Spinal cord (tissue), 9 donors: ENCODE measurements at regions not wholly inside any gene's neighbourhood (a gene's known extent, or its start where the extent isn't known, plus 50 kb on each side); places are given as distances from the start of the nearest gene placed in this dataset.
"Not testable (repeated sequence)": the region's sequence is repeated elsewhere in the genome, so short reads cannot be mapped to it uniquely, and the experiment has no call there.

ENCODE experiments used
- DNase-seq, 6 donors: peaks; one replicate each; pipeline versions ENCODE4 v3.0.0 to v3.0.0-alpha.2; 2013 to 2015; ENCODE audit warnings: low spot score in 6 of 6, low read depth in 4 of 6
- H3K27ac ChIP-seq: one replicate; pipeline ENCODE4 v1.5.1; 2013; ENCODE audit warnings: low read depth, low read length, control low read depth
- H3K27me3 ChIP-seq: one replicate; pipeline ENCODE4 v1.6.1; 2013; ENCODE audit warnings: low read length; ENCODE audit not compliant: control insufficient read depth, insufficient read depth
- H3K36me3 ChIP-seq: one replicate; pipeline ENCODE4 v1.6.1; 2013; ENCODE audit warnings: low read length; ENCODE audit not compliant: control insufficient read depth, insufficient read depth
- H3K4me1 ChIP-seq: one replicate; pipeline ENCODE4 v1.6.1; 2013; ENCODE audit warnings: low read length; ENCODE audit not compliant: control insufficient read depth, insufficient read depth
- H3K4me3 ChIP-seq: one replicate; pipeline ENCODE4 v1.5.1; 2013; ENCODE audit warnings: low read depth, low read length, control low read depth
- H3K9me3 ChIP-seq: one replicate; pipeline ENCODE4 v1.6.1; 2013; ENCODE audit warnings: low read length; ENCODE audit not compliant: control insufficient read depth, insufficient read depth
- WGBS: methylation state at CpG from one replicate; pipeline ENCODE4 v1.1.5; 2013; ENCODE audit warnings: missing lambda C conversion rate; ENCODE audit not compliant: insufficient coverage; 5-methylcytosine and 5-hydroxymethylcytosine counted together
- donor health status: healthy.

- not testable (repeated sequence) for H3K27me3 ChIP-seq, DNase-seq, H3K36me3 ChIP-seq, H3K4me1 ChIP-seq, H3K4me3 ChIP-seq, H3K9me3 ChIP-seq, H3K27ac ChIP-seq
- WGBS, result 80% methylated on average over 3 of the region's 4 CpGs
Observed at GRCh38 chr17:22091840-22092239, 399.5 kb downstream of the KCNJ18 start.

- WGBS, result no CpG with 5 or more reads among the region's 2 CpGs
- not testable (repeated sequence) for H3K36me3 ChIP-seq, DNase-seq, H3K27me3 ChIP-seq, H3K9me3 ChIP-seq, H3K4me1 ChIP-seq, H3K4me3 ChIP-seq, H3K27ac ChIP-seq
Observed at GRCh38 chr17:22095414-22095813, 403.1 kb downstream of the KCNJ18 start.

GRCh38 chr17:22099633-22100032 lies 407.3 kb downstream of the KCNJ18 start:
- not testable (repeated sequence) for DNase-seq, H3K4me3 ChIP-seq, H3K27ac ChIP-seq, H3K36me3 ChIP-seq, H3K4me1 ChIP-seq, H3K9me3 ChIP-seq, H3K27me3 ChIP-seq

GRCh38 chr17:22102177-22102576 lies 409.9 kb downstream of the KCNJ18 start:
- Histone ChIP-seq H3K4me1 (no peaks in the 10 kb centered on the region), H3K27ac (no peak overlapping the region), H3K27me3 (no peaks in the 10 kb centered on the region), H3K9me3 (peaks cover 1% of the 10 kb centered on the region), H3K36me3 (no peaks in the 10 kb centered on the region), H3K4me3 (no peak overlapping the region)
- WGBS, result no CpG with 5 or more reads among the region's 6 CpGs
- no peak for DNase-seq

GRCh38 chr17:22116720-22117119 lies 424.4 kb downstream of the KCNJ18 start:
- not testable (repeated sequence) for H3K27me3 ChIP-seq, H3K36me3 ChIP-seq, H3K4me3 ChIP-seq, H3K4me1 ChIP-seq, DNase-seq, H3K9me3 ChIP-seq, H3K27ac ChIP-seq
- 47% methylated on average over 2 of the region's 3 CpGs for WGBS

GRCh38 chr17:22117401-22117800 lies 425.1 kb downstream of the KCNJ18 start:
- WGBS, result no CpG with 5 or more reads among the region's 2 CpGs
- H3K27ac ChIP-seq, H3K27me3 ChIP-seq, H3K9me3 ChIP-seq, DNase-seq, H3K4me1 ChIP-seq, H3K36me3 ChIP-seq, H3K4me3 ChIP-seq: not testable (repeated sequence)

- 63% methylated on average over 7 of the region's 7 CpGs for WGBS
- H3K27me3 ChIP-seq, H3K36me3 ChIP-seq, H3K27ac ChIP-seq, H3K4me3 ChIP-seq, H3K4me1 ChIP-seq, H3K9me3 ChIP-seq, DNase-seq: not testable (repeated sequence)
Observed at GRCh38 chr17:22119016-22119415, 426.7 kb downstream of the KCNJ18 start.

GRCh38 chr17:22119751-22120150 lies 427.4 kb downstream of the KCNJ18 start:
- H3K9me3 ChIP-seq, result not testable (repeated sequence)

GRCh38 chr17:22123536-22124281 lies 431.4 kb downstream of the KCNJ18 start:
- 36% methylated on average over 4 of the region's 8 CpGs for WGBS
- no peak overlapping the region for H3K27ac ChIP-seq
- peaks cover 3% of the 10 kb centered on the region for H3K9me3 ChIP-seq
- no peak for DNase-seq
- H3K36me3 ChIP-seq, result no peaks in the 10 kb centered on the region
- H3K4me3 ChIP-seq, result no peak overlapping the region
- H3K27me3 ChIP-seq, result no peaks in the 10 kb centered on the region
- no peaks in the 10 kb centered on the region for H3K4me1 ChIP-seq

More at GRCh38 chr17:22119751-22120150, 427.4 kb downstream of the KCNJ18 start:
- H3K4me1 ChIP-seq, H3K4me3 ChIP-seq, H3K27ac ChIP-seq, H3K36me3 ChIP-seq, DNase-seq, H3K27me3 ChIP-seq: not testable (repeated sequence)
- no CpG with 5 or more reads among the region's 3 CpGs for WGBS

GRCh38 chr17:22128171-22128570 lies 435.8 kb downstream of the KCNJ18 start:
- no peak for DNase-seq
- Histone ChIP-seq H3K4me1 (no peaks in the 10 kb centered on the region), H3K4me3 (no peak overlapping the region), H3K9me3 (peaks cover 3% of the 10 kb centered on the region), H3K27me3 (no peaks in the 10 kb centered on the region), H3K27ac (no peak overlapping the region), H3K36me3 (no peaks in the 10 kb centered on the region)
- WGBS, result no CpG with 5 or more reads among the region's 1 CpG
